OCI-LY1 (cell line): ENCODE measurements at regions not wholly inside any gene's neighbourhood (a gene's known extent, or its start where the extent isn't known, plus 50 kb on each side); places are given as distances from the start of the nearest gene placed in this dataset.

ENCODE experiments used
- CTCF ChIP-seq: fragments of 200-600 bp; sonication (generic), shearing (Covaris generic); IDR thresholded peaks from 2 replicates; pipeline ENCODE4 v1.5.1; 2017; ENCODE audit warnings: mild to moderate bottlenecking, antibody characterized with exemption, low read length, moderate library complexity, mixed read lengths
- EZH2 ChIP-seq: fragments of 200-600 bp; sonication (generic), shearing (Covaris generic); IDR thresholded peaks from 2 replicates; pipeline ENCODE4 v1.8.0; 2017; ENCODE audit warnings: borderline replicate concordance, mixed run types, mild to moderate bottlenecking, antibody characterized with exemption, low read length, moderate library complexity, mixed read lengths

- TF ChIP-seq CTCF = no peak
- TF ChIP-seq EZH2 = no peak
Measured at GRCh38 chr2:61679096-61679495, 140.9 kb upstream of the XPO1 start.
